OCI-LY7 (cell line): ENCODE measurements at regions not wholly inside any gene's neighbourhood (a gene's known extent, or its start where the extent isn't known, plus 50 kb on each side); places are given as distances from the start of the nearest gene placed in this dataset.

Experiments used
- EZH2phosphoT487 ChIP-seq: fragments of 200-600 bp; sonication (generic); IDR thresholded peaks from 2 replicates; pipeline ENCODE4 v1.6.1; 2018; ENCODE audit warnings: low read depth, borderline replicate concordance, mild to moderate bottlenecking, mixed run types, antibody characterized with exemption, low read length, moderate library complexity, mixed read lengths
- TF ChIP-seq, protein P1 (sequence below): fragments of 200-600 bp; sonication (generic); conservative IDR thresholded peaks from 2 replicates; pipeline ENCODE4 v1.5.1; 2014; ENCODE audit warnings: mild to moderate bottlenecking, antibody characterized with exemption, low read length, moderate library complexity, mixed read lengths

DNA sequence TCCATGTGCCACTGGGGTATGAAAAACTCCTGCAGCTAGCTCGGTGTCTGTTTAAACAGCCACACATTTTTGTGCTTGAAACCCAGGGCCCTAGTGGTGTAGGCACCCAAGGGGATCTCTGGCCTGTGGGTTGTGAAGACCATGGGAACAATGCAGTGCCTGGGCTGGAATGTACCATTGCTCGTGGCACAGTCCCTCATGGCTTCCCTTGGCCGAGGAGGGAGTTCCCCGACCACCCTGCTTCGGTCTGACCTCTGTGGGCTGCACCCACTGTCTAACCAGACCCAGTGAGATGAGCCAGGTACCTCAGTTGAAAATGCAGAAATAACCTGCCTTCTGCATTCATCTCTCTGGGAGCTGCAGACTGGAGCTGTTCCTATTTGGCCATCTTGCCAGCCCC lies 214.0 kb downstream of the TRPC6 start:
- TF ChIP-seq, protein P1, sequence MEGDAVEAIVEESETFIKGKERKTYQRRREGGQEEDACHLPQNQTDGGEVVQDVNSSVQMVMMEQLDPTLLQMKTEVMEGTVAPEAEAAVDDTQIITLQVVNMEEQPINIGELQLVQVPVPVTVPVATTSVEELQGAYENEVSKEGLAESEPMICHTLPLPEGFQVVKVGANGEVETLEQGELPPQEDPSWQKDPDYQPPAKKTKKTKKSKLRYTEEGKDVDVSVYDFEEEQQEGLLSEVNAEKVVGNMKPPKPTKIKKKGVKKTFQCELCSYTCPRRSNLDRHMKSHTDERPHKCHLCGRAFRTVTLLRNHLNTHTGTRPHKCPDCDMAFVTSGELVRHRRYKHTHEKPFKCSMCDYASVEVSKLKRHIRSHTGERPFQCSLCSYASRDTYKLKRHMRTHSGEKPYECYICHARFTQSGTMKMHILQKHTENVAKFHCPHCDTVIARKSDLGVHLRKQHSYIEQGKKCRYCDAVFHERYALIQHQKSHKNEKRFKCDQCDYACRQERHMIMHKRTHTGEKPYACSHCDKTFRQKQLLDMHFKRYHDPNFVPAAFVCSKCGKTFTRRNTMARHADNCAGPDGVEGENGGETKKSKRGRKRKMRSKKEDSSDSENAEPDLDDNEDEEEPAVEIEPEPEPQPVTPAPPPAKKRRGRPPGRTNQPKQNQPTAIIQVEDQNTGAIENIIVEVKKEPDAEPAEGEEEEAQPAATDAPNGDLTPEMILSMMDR = no peak
- TF ChIP-seq EZH2phosphoT487 = no peak
